OCI-LY7 (cell line): ENCODE measurements at regions not wholly inside any gene's neighbourhood (a gene's known extent, or its start where the extent isn't known, plus 50 kb on each side); places are given as distances from the start of the nearest gene placed in this dataset.

Experiments used
- EZH2phosphoT487 ChIP-seq: fragments of 200-600 bp; sonication (generic); IDR thresholded peaks from 2 replicates; pipeline ENCODE4 v1.6.1; 2018; ENCODE audit warnings: low read depth, borderline replicate concordance, mild to moderate bottlenecking, mixed run types, antibody characterized with exemption, low read length, moderate library complexity, mixed read lengths
- TF ChIP-seq, protein P1 (sequence below): fragments of 200-600 bp; sonication (generic); conservative IDR thresholded peaks from 2 replicates; pipeline ENCODE4 v1.5.1; 2014; ENCODE audit warnings: mild to moderate bottlenecking, antibody characterized with exemption, low read length, moderate library complexity, mixed read lengths

DNA sequence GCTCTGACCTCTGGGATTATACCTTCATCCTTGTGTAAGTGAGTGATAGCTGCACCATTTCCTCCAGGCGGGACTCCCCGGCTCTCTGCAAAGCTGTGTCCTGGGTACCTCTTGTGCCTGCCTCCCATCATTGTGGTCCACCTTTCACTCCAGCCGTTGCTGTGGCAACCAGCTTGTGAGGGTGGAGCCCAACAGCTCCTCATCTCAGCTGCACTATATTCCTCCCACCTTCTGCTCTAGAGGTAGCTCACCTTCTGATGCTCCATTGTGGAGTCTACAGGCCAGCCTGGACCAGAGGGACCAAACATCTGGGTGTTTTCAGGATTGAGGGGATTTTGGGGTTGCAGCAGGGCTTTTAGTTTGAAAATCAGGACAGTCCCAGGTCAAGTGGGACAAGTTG lies 708.2 kb downstream of the UQCRFS1 start:
- TF ChIP-seq, protein P1, sequence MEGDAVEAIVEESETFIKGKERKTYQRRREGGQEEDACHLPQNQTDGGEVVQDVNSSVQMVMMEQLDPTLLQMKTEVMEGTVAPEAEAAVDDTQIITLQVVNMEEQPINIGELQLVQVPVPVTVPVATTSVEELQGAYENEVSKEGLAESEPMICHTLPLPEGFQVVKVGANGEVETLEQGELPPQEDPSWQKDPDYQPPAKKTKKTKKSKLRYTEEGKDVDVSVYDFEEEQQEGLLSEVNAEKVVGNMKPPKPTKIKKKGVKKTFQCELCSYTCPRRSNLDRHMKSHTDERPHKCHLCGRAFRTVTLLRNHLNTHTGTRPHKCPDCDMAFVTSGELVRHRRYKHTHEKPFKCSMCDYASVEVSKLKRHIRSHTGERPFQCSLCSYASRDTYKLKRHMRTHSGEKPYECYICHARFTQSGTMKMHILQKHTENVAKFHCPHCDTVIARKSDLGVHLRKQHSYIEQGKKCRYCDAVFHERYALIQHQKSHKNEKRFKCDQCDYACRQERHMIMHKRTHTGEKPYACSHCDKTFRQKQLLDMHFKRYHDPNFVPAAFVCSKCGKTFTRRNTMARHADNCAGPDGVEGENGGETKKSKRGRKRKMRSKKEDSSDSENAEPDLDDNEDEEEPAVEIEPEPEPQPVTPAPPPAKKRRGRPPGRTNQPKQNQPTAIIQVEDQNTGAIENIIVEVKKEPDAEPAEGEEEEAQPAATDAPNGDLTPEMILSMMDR: no peak
- TF ChIP-seq EZH2phosphoT487: no peak
